HEK293 (cell line): ENCODE measurements at regions not wholly inside any gene's neighbourhood (a gene's known extent, or its start where the extent isn't known, plus 50 kb on each side); places are given as distances from the start of the nearest gene placed in this dataset.

Source experiments
- CTCF ChIA-PET: fragments of 350-600 bp; formaldehyde crosslinking; extraction: SDS; loops from one replicate; lab custom pipeline; 2021; ENCODE audit warnings: antibody characterized with exemption; lab: Yijun Ruan, JAX
- POLR2A ChIA-PET: fragments of 300-600 bp; formaldehyde crosslinking; extraction: SDS; loops from one replicate; lab custom pipeline; 2020; ENCODE audit warnings: antibody characterized with exemption, inconsistent platforms; lab: Yijun Ruan, JAX
- H3K27ac ChIP-seq: fragments of 200-500 bp; sonication (Bioruptor generic); 2 replicates; pipeline ENCODE4 v1.5.1; 2014; ENCODE audit warnings: low read depth, low read length, control low read depth, inconsistent platforms; ENCODE audit errors: extremely low read depth
- H3K36me3 ChIP-seq, 2 experiments: fragments of 200-500 bp in 1 of 2; sonication (Bioruptor generic) in 1 of 2; 1 replicate in 1 of 2; 2 replicates in 1 of 2; pipeline ENCODE4 v1.5.1; 2014 to 2017; ENCODE audit warnings: inconsistent platforms in 2 of 2, low read length in 2 of 2; ENCODE audit not compliant: control insufficient read depth in 2 of 2, insufficient read depth in 1 of 2
- H3K4me1 ChIP-seq: fragments of 200-500 bp; sonication (Bioruptor generic); 2 replicates; pipeline ENCODE4 v1.5.1; 2014; ENCODE audit warnings: mild to moderate bottlenecking, low read length, inconsistent platforms; ENCODE audit not compliant: control insufficient read depth, insufficient read depth
- H3K4me3 ChIP-seq: 2 replicates; pipeline ENCODE4 v1.5.1; 2011; ENCODE audit warnings: low read depth, mild to moderate bottlenecking, control low read depth, low read length, moderate library complexity
- H3K9me3 ChIP-seq: fragments of 200-500 bp; sonication (Bioruptor generic); 2 replicates; pipeline ENCODE4 v1.5.1; 2014; ENCODE audit warnings: low read depth, low read length, inconsistent platforms; ENCODE audit not compliant: control insufficient read depth, insufficient read depth
- EGR2 ChIP-seq: fragments of 450-650 bp; formaldehyde crosslinking; IDR thresholded peaks from 2 replicates; pipeline ENCODE4 v1.5.1; 2016; ENCODE audit warnings: low read depth, missing biosample characterization, missing genetic modification characterization
- GLI4 ChIP-seq: fragments of 450-650 bp; formaldehyde crosslinking; IDR thresholded peaks from 2 replicates; pipeline ENCODE4 v1.5.1; 2016; ENCODE audit warnings: missing biosample characterization, missing genetic modification characterization
- REPIN1 ChIP-seq: fragments of 450-650 bp; formaldehyde crosslinking; IDR thresholded peaks from 2 replicates; pipeline ENCODE4 v1.5.1; 2017; ENCODE audit warnings: missing biosample characterization, missing genetic modification characterization, low read depth
- SETDB1 ChIP-seq: IDR thresholded peaks from one replicate; pipeline ENCODE4 v1.6.1; 2017; ENCODE audit warnings: mild to moderate bottlenecking, low read length, moderate library complexity, mixed read lengths; ENCODE audit not compliant: insufficient read length
- ZBTB1 ChIP-seq: fragments of 450-650 bp; formaldehyde crosslinking; IDR thresholded peaks from 2 replicates; pipeline ENCODE4 v1.5.1; 2016; ENCODE audit warnings: missing biosample characterization, missing genetic modification characterization
- ZBTB17 ChIP-seq: fragments of 450-650 bp; formaldehyde crosslinking; IDR thresholded peaks from 2 replicates; pipeline ENCODE4 v1.5.1; 2016; ENCODE audit warnings: missing biosample characterization, missing genetic modification characterization
- ZBTB7A ChIP-seq: fragments of 450-650 bp; formaldehyde crosslinking; IDR thresholded peaks from 2 replicates; pipeline ENCODE4 v1.5.1; 2016; ENCODE audit warnings: low read depth, missing biosample characterization, missing genetic modification characterization
- ZIC2 ChIP-seq: fragments of 450-650 bp; formaldehyde crosslinking; IDR thresholded peaks from 2 replicates; pipeline ENCODE4 v1.5.1; 2016; ENCODE audit warnings: missing biosample characterization, missing genetic modification characterization
- ZNF112 ChIP-seq: fragments of 450-650 bp; formaldehyde crosslinking; IDR thresholded peaks from 2 replicates; pipeline ENCODE4 v1.5.0; 2017; ENCODE audit warnings: missing biosample characterization, missing genetic modification characterization
- ZNF23 ChIP-seq: fragments of 450-650 bp; formaldehyde crosslinking; IDR thresholded peaks from 2 replicates; pipeline ENCODE4 v1.5.1; 2016; ENCODE audit warnings: missing biosample characterization, missing genetic modification characterization, borderline replicate concordance
- ZNF350 ChIP-seq: fragments of 450-650 bp; formaldehyde crosslinking; IDR thresholded peaks from 2 replicates; pipeline ENCODE4 v1.5.0; 2017; ENCODE audit warnings: missing biosample characterization, mild to moderate bottlenecking, missing genetic modification characterization
- ZNF404 ChIP-seq: fragments of 450-650 bp; formaldehyde crosslinking; IDR thresholded peaks from 2 replicates; pipeline ENCODE4 v1.5.1; 2017; ENCODE audit warnings: missing biosample characterization, missing genetic modification characterization
- ZNF433 ChIP-seq: fragments of 450-650 bp; formaldehyde crosslinking; IDR thresholded peaks from 2 replicates; pipeline ENCODE4 v1.5.1; 2016; ENCODE audit warnings: missing biosample characterization, missing genetic modification characterization, low read depth
- ZNF473 ChIP-seq: fragments of 450-650 bp; formaldehyde crosslinking; IDR thresholded peaks from 2 replicates; pipeline ENCODE4 v1.5.1; 2017; ENCODE audit warnings: missing biosample characterization, missing genetic modification characterization
- ZNF521 ChIP-seq: fragments of 450-650 bp; formaldehyde crosslinking; IDR thresholded peaks from 2 replicates; pipeline ENCODE4 v1.5.1; 2017; ENCODE audit warnings: missing biosample characterization, mild to moderate bottlenecking, missing genetic modification characterization
- ZNF558 ChIP-seq: fragments of 450-650 bp; formaldehyde crosslinking; IDR thresholded peaks from 2 replicates; pipeline ENCODE4 v1.5.1; 2016; ENCODE audit warnings: missing biosample characterization, missing genetic modification characterization
- ZNF707 ChIP-seq: fragments of 450-650 bp; formaldehyde crosslinking; IDR thresholded peaks from 2 replicates; pipeline ENCODE4 v1.5.1; 2016; ENCODE audit warnings: missing biosample characterization, missing genetic modification characterization
- ZNF792 ChIP-seq: fragments of 450-650 bp; formaldehyde crosslinking; IDR thresholded peaks from 2 replicates; pipeline ENCODE4 v1.5.1; 2016; ENCODE audit warnings: missing biosample characterization, missing genetic modification characterization
- ZSCAN23 ChIP-seq: fragments of 450-650 bp; formaldehyde crosslinking; IDR thresholded peaks from 2 replicates; pipeline ENCODE4 v1.5.1; 2016; ENCODE audit warnings: missing biosample characterization, missing genetic modification characterization
- ZXDB ChIP-seq: fragments of 450-650 bp; formaldehyde crosslinking; IDR thresholded peaks from 2 replicates; pipeline ENCODE4 v1.5.1; 2016; ENCODE audit warnings: missing biosample characterization, missing genetic modification characterization
- TF ChIP-seq, protein P1 (sequence below): fragments of 450-650 bp; formaldehyde crosslinking; optimal IDR thresholded peaks from 2 replicates; pipeline ENCODE3; 2016; ENCODE audit warnings: missing biosample characterization, mild to moderate bottlenecking, missing genetic modification characterization
- TF ChIP-seq, protein P2 (sequence below): fragments of 450-650 bp; formaldehyde crosslinking; IDR thresholded peaks from 2 replicates; pipeline ENCODE4 v1.5.1; 2017; ENCODE audit warnings: missing biosample characterization, missing genetic modification characterization
- TF ChIP-seq, protein P3 (sequence below): fragments of 450-650 bp; formaldehyde crosslinking; IDR thresholded peaks from 2 replicates; pipeline ENCODE4 v1.5.1; 2016; ENCODE audit warnings: missing biosample characterization, missing genetic modification characterization
- TF ChIP-seq, protein P4 (sequence below): fragments of 450-650 bp; formaldehyde crosslinking; IDR thresholded peaks from 2 replicates; pipeline ENCODE4 v1.5.1; 2016; ENCODE audit warnings: missing biosample characterization, missing genetic modification characterization

DNA sequence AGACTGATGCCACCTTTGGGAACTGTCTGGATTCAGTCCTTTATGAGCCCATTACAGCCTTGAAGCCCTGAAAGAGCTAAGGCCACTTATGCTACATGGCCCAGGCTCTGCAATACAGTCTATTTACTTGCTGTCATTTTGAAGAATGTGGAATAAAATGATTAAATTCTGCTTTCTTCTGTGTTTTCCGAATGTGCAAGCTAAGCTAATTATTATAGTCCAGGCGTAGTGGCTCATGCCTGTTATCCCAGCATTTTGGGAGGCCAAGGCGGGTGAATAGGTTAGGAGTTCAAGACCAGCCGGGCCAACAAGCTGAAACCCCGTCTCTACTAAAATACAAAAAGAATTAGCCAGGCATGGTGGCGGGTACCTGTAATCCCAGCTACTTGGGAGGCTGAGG, 142.5 kb downstream of the TEX29 start:
- CTCF ChIA-PET: no interaction called here
- H3K4me3 ChIP-seq: no peak overlapping the region
- POLR2A ChIA-PET: no interaction called here

DNA sequence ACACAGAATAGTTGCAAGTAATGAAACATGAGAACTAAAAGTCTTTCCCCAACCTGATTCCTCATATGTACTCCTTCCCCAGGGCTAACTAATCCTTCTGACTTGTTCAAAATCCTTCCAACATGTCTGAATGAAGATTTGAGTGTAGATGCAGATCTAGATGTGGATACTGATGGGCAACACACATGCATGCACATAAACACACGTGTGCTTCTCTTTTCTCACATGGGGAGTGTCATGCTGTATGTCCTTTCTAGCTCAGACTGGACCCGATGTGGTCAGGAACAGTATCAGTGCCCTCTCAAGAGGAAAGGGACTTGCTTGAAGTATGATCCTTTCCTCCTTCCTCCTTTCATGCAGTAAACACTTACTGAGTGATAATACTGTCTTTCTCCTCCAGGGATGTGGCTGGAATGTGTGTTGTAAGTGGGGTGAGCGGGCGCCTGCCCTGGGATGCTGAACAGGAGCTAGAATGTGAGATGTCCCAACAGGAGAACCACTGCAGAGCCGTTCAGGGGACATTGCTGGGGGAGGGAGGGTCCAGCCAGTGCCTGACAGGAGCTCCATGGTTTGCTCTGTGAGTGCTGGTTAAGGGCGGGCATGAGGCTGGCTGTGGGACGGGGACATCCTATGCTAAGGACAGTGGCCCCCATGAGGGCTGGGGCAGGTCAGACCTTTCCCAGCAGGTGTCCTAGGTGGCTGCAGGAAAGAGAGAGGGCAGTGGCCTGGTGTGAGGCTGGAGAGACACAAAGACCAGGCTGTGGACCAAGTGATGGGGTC, 146.9 kb downstream of the TEX29 start:
- H3K4me1 ChIP-seq: no peaks in the 10 kb centered on the region
- CTCF ChIA-PET: interaction anchor here (1.7 kb wide), 1 partner anchor 8 kb away, joined by 5 read pairs; no protein-coding TSS in a partner anchor
- POLR2A ChIA-PET: no interaction called here

More for the DNA sequence above, 142.5 kb downstream of the TEX29 start:
- H3K4me1 ChIP-seq: no peaks in the 10 kb centered on the region
- no peaks in the 10 kb centered on the region for H3K9me3 ChIP-seq
- H3K27ac ChIP-seq: no peak overlapping the region
- H3K36me3 ChIP-seq: no peaks in the 10 kb centered on the region
- TF ChIP-seq ZBTB7A (tag by site-specific recombination): no peak
- no peak for TF ChIP-seq GLI4 (tag by site-specific recombination)
- TF ChIP-seq EGR2 (tag by site-specific recombination): no peak
- TF ChIP-seq ZNF23 (tag by site-specific recombination): no peak
- no peak for TF ChIP-seq ZNF558 (tag by site-specific recombination)
- no peak for TF ChIP-seq ZNF433 (tag by site-specific recombination)
- TF ChIP-seq ZBTB17 (tag by site-specific recombination): no peak
- TF ChIP-seq ZNF792 (tag by site-specific recombination): no peak
- no peak for TF ChIP-seq ZIC2
- TF ChIP-seq ZXDB (tag by site-specific recombination): no peak
- TF ChIP-seq ZNF707: no peak

DNA sequence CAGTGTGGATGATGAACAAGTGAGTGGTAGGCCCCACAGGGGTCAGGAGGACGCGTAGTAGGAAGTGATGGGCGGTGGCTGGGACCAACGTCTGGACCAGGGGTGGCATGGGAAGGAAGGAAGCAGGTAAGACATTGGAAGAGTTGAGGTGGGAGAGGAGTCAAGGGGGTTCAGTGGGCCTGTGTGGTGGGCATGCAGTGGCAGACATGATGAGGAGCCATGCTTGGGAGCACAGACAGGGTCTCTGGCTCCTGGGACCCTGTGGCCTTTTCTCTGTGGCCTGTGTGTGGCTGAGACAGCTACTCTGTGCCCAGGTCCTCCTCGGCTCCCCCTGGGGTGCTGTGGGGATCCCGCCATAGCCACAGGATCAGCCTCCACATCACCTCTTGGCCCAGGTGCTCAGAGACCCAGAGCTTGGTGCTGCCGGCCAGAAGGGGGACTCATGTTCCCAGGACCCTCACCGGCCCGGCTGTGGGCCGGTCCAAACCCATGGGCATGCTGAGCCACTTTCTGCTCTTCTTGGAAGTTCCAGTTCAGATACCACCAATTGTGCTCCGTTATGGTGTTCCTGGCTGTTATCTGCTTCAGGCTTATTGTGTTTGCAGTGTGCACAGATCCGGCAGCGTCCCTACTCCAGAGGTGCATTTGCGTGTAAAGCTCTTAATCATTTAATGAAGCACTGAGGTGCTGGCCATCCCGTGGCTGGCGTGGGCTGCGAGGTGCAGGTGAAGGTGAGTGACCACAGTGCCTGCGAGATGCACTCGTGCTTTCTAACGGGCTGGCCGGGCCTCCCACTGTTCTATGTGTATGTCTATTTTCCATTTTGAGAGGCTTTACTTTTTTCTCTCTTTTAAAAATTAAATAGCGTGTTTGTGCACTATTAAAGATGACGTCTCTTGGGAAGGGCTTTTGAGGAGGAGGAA, 147.9 kb downstream of the TEX29 start:
- ChIA-PET POLR2A (no interaction called here), CTCF (no interaction called here)
- no peaks in the 10 kb centered on the region for H3K4me1 ChIP-seq
- H3K36me3 ChIP-seq: no peaks in the 10 kb centered on the region
- no peaks in the 10 kb centered on the region for H3K9me3 ChIP-seq
- TF ChIP-seq, protein P1, sequence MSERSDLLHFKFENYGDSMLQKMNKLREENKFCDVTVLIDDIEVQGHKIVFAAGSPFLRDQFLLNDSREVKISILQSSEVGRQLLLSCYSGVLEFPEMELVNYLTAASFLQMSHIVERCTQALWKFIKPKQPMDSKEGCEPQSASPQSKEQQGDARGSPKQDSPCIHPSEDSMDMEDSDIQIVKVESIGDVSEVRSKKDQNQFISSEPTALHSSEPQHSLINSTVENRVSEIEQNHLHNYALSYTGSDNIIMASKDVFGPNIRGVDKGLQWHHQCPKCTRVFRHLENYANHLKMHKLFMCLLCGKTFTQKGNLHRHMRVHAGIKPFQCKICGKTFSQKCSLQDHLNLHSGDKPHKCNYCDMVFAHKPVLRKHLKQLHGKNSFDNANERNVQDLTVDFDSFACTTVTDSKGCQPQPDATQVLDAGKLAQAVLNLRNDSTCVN (tag by site-specific recombination): no peak
- TF ChIP-seq ZNF112 (tag by site-specific recombination): no peak
- TF ChIP-seq, protein P2, sequence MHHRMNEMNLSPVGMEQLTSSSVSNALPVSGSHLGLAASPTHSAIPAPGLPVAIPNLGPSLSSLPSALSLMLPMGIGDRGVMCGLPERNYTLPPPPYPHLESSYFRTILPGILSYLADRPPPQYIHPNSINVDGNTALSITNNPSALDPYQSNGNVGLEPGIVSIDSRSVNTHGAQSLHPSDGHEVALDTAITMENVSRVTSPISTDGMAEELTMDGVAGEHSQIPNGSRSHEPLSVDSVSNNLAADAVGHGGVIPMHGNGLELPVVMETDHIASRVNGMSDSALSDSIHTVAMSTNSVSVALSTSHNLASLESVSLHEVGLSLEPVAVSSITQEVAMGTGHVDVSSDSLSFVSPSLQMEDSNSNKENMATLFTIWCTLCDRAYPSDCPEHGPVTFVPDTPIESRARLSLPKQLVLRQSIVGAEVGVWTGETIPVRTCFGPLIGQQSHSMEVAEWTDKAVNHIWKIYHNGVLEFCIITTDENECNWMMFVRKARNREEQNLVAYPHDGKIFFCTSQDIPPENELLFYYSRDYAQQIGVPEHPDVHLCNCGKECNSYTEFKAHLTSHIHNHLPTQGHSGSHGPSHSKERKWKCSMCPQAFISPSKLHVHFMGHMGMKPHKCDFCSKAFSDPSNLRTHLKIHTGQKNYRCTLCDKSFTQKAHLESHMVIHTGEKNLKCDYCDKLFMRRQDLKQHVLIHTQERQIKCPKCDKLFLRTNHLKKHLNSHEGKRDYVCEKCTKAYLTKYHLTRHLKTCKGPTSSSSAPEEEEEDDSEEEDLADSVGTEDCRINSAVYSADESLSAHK (tag by site-specific recombination): no peak
- TF ChIP-seq, protein P3, sequence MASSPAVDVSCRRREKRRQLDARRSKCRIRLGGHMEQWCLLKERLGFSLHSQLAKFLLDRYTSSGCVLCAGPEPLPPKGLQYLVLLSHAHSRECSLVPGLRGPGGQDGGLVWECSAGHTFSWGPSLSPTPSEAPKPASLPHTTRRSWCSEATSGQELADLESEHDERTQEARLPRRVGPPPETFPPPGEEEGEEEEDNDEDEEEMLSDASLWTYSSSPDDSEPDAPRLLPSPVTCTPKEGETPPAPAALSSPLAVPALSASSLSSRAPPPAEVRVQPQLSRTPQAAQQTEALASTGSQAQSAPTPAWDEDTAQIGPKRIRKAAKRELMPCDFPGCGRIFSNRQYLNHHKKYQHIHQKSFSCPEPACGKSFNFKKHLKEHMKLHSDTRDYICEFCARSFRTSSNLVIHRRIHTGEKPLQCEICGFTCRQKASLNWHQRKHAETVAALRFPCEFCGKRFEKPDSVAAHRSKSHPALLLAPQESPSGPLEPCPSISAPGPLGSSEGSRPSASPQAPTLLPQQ (tag by site-specific recombination): no peak
- TF ChIP-seq ZNF404 (tag by site-specific recombination): no peak
- TF ChIP-seq SETDB1: no peak
- no peak for TF ChIP-seq REPIN1
- TF ChIP-seq, protein P4, sequence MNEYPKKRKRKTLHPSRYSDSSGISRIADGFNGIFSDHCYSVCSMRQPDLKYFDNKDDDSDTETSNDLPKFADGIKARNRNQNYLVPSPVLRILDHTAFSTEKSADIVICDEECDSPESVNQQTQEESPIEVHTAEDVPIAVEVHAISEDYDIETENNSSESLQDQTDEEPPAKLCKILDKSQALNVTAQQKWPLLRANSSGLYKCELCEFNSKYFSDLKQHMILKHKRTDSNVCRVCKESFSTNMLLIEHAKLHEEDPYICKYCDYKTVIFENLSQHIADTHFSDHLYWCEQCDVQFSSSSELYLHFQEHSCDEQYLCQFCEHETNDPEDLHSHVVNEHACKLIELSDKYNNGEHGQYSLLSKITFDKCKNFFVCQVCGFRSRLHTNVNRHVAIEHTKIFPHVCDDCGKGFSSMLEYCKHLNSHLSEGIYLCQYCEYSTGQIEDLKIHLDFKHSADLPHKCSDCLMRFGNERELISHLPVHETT (tag by site-specific recombination): no peak
- TF ChIP-seq ZSCAN23 (tag by site-specific recombination): no peak
- TF ChIP-seq ZNF473 (tag by site-specific recombination): no peak
- no peak for TF ChIP-seq ZNF350 (tag by site-specific recombination)
- H3K27ac ChIP-seq: no peak overlapping the region
- H3K4me3 ChIP-seq: no peak overlapping the region

More for the DNA sequence above, 146.9 kb downstream of the TEX29 start:
- Histone ChIP-seq H3K9me3 (no peaks in the 10 kb centered on the region), H3K27ac (no peak overlapping the region), H3K4me3 (no peak overlapping the region), H3K36me3 (no peaks in the 10 kb centered on the region)
- no peak for TF ChIP-seq ZBTB1
- TF ChIP-seq ZNF521 (tag by site-specific recombination): no peak
